ENCODE measurements at regions not wholly inside any gene's neighbourhood (a gene's known extent, or its start where the extent isn't known, plus 50 kb on each side); places are given as distances from the start of the nearest gene placed in this dataset.

DNA sequence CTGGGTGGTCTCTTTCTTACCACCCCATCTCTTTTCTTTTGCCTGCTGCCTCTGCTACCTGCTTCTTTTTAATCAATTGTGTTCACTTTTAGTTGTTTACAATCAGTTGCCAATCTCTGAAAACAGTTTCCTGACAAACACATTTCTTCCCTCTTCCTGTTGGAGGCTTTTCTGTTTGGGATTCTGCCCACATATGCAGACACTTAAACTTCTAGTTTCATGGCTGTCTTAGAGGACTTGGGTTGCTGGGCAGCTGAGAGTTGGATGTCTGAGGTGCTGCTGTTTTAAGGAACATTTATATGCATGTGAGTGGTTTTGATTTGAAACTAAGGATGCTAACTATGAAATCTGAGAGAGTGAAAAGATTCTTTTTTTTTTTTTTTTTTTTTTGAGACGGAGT, 112.3 kb upstream of the LIMCH1 start:
- no peak for TF ChIP-seq POLR2AphosphoS5 (IDR thresholded peaks at IDR 0.05; ENCODE audit: low read depth)
- TF ChIP-seq, protein P1, sequence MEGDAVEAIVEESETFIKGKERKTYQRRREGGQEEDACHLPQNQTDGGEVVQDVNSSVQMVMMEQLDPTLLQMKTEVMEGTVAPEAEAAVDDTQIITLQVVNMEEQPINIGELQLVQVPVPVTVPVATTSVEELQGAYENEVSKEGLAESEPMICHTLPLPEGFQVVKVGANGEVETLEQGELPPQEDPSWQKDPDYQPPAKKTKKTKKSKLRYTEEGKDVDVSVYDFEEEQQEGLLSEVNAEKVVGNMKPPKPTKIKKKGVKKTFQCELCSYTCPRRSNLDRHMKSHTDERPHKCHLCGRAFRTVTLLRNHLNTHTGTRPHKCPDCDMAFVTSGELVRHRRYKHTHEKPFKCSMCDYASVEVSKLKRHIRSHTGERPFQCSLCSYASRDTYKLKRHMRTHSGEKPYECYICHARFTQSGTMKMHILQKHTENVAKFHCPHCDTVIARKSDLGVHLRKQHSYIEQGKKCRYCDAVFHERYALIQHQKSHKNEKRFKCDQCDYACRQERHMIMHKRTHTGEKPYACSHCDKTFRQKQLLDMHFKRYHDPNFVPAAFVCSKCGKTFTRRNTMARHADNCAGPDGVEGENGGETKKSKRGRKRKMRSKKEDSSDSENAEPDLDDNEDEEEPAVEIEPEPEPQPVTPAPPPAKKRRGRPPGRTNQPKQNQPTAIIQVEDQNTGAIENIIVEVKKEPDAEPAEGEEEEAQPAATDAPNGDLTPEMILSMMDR (IDR thresholded peaks at IDR 0.05; ENCODE audit: insufficient read depth, low read length): no peak
- TF ChIP-seq REST (IDR thresholded peaks at IDR 0.05; ENCODE audit: insufficient replicate concordance, low read depth): no peak
- TF ChIP-seq GABPA (IDR thresholded peaks at IDR 0.05; ENCODE audit: low read depth): no peak

Measured in HL-60 (cell line).